Hematopoietic multipotent progenitor cell (in vitro differentiated cells): ENCODE measurements at regions not wholly inside any gene's neighbourhood (a gene's known extent, or its start where the extent isn't known, plus 50 kb on each side); places are given as distances from the start of the nearest gene placed in this dataset.

Source experiments
- DNase-seq, 3 donors: peaks; one replicate each; pipeline ENCODE4 v3.0.0-alpha.2; 2011 to 2015; ENCODE audit warnings: low read depth in 2 of 3, low spot score in 2 of 3

GRCh38 chr2:4539121-4539520 is 835.7 kb downstream of the DCDC2C start:
- DNase-seq: no peak

GRCh38 chr2:4549666-4550210 is 846.4 kb downstream of the DCDC2C start:
- no peak for DNase-seq

DNA sequence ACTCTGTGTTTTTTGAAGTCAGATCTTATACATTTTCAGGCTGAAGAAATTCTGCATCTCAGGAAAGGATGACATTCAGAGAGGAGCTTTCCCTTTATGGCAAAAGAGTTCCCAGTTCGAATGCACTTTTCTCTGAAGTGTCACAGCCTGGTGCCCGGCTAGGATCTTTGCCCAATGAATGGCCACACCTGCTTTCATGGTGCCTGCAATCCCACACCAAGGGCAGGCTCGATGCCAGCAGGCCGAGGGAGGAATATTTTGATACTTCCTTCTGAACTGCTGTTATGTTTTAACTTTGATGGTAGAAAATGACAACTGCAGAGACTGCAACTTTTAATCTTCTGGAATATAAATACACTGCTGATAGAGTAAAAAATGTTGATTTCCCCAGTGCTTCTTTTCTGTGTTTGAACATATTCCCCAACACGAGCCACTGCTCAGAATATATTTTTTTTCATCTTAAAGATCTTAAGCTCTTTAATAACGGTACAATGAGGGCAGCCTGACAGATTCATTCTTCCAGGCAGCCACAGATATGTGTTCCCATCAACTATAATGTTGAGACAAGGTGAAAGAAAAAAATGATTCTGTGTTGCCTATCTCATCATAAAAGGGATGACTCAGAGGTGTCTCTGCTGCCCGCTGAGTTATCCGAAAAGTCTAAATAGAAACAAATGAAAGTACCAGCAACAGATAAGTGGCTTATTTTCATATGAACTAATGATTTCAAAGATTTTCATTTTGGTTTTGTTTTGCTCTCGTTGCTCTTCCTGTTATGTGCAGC is 848.5 kb downstream of the DCDC2C start:
- no peak for DNase-seq

- DNase-seq: no peak
These were observed 849.9 kb downstream of the DCDC2C start for GRCh38 chr2:4553241-4553640.

DNA sequence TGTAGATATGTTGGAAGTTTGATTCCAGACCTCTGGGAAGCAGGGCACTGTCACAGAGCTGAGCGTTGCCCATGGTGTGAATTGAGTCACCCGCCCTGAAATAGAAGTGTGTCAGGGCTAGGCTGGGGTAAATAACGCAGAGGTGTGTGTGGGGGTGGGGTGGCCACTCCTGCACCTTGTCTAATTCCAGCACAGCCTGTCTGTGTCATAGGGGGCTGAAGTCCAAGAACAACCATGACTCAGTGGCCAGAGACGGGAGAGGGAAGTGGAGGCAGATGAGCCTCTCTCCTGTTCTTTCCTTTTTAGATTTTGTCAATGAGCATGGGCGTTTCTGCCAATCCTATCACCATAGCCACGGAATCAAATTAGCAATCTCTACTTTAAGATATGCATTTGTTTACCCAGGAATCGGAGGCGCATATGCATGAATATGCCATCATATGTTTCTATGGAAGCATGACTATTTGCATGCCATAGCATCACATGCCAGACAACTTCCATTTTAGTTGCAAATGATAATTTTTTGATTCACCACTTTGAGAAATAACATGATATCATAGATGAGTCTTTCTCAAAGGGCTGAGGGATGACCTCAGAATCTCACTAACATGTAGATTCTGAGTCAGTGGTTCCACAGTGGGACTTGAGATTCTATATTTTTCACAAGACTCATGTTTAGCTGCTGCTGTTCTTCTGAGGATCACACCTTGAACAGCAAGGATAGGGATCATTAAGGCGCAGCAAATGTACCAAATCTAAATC is 852.9 kb downstream of the DCDC2C start:
- no peak for DNase-seq

DNA sequence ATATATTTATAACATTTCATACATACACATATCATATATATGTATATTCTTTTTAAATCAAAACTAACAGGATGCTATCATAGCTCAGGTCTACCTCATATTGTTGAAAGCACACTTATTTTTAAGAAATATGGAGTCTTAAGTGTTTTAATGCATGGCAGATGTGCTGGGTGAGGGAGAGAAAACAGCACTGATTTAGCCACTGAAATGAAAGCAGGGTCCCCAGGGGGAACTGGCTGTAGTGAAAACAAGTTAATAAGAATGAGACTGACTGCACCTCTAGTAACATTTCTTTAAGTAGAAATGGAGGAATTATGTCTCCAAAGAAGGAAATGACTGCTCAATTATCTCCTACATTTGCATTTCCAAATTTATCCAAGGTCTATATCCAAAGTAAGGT is 857.8 kb downstream of the DCDC2C start:
- DNase-seq: no peak

- DNase-seq: no peak
These were observed 872.7 kb downstream of the DCDC2C start for GRCh38 chr2:4576075-4576474.

- no peak for DNase-seq
These were observed 876.6 kb downstream of the DCDC2C start for GRCh38 chr2:4579977-4580376.

DNA sequence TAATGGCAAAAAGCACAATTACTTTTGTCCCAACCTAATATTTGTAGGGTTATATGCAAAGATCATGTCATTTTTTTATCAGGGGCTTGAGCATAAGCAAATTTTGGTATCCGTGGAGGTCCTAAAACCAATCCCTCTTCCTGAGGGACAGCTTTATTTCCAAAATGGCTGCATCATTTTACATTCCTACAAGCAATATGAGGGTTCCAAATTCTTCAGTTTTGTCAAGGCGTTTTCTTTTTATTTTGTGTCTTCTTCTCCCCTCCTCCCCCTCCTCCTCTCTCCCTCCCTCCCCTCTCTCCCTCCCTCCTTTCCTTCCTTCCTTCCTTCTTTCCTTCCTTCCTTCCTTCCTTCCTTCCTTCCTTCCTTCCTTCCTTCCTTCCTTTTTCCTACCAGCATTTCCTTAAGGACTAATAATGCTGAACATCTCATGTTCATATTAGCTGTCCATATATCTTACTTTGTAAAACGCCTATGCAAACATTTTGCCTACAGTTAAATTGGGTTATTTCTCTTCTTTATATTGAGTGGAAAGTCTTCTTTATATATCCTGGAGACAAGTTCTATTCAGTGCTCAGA is 881.8 kb downstream of the DCDC2C start:
- DNase-seq: no peak

GRCh38 chr2:4588606-4589005 is 885.2 kb downstream of the DCDC2C start:
- DNase-seq: no peak

GRCh38 chr2:4591261-4591660 is 887.9 kb downstream of the DCDC2C start:
- no peak for DNase-seq

DNA sequence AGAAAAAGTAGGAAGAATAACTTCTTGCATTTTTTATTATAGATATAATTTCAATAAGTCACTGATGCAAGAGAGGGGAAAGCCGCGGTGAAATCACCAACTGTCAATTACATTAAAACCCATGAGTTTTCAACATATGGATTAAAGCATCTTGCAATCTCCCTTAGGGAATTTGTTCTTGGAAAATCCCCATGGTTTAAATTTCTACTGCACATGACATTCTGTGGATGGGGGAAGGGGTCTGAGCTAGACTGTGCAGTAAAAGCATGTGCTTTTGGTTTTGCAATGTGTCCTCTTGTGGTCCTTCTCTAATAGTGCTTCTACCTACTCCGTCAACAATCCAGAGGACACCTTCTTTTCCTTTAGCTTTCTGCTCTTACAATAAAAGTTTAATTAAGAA is 894.0 kb downstream of the DCDC2C start:
- no peak for DNase-seq

- DNase-seq: no peak
These were observed 901.4 kb downstream of the DCDC2C start for GRCh38 chr2:4604767-4605166.

DNA sequence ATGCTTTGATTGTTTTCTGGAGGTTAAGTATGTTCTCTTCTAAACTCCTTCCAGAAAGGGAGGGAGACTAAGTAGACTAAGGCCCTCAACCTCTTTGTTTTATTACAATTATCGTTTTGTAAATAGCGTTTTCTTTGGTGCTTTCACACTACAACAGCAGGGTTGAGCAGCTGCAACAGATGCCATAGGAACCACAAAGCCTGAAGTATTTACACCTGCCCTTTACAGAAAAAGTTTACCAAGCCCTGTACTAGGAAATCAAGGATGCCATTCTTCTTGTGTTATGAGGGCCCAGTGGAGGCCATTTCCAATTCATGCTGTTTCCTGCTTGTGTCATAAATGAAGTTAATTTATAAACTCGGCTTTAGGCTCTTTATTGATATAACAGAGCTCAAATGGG is 914.8 kb downstream of the DCDC2C start:
- DNase-seq: no peak

DNA sequence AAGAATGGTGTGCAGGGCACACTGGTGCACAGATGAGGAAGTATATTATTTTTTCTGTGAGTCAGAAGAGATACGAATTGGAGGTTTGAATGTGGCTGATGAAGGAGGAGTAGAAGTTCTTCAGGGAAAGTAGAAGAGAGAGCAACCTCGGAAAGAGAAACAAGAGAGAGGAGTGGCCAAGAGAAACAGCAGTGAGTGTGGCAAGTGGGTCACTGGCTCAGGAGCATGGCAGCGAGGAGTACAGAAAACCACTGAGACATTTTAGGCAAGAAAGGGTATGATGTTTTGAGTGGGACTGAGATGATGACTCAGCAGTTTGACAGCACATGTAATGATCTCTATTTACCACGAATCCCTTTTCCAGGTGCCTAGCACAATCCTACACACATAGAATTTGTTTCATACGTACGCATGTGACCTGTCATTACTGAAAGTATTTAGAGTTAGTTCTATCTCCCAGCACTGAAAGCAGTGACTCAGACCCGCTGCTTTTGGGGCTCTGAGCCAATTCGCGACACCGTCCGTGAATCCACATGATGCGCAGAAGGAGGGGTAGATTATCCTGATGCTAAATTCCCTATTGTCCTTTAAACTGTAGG is 915.4 kb downstream of the DCDC2C start:
- DNase-seq: no peak

DNA sequence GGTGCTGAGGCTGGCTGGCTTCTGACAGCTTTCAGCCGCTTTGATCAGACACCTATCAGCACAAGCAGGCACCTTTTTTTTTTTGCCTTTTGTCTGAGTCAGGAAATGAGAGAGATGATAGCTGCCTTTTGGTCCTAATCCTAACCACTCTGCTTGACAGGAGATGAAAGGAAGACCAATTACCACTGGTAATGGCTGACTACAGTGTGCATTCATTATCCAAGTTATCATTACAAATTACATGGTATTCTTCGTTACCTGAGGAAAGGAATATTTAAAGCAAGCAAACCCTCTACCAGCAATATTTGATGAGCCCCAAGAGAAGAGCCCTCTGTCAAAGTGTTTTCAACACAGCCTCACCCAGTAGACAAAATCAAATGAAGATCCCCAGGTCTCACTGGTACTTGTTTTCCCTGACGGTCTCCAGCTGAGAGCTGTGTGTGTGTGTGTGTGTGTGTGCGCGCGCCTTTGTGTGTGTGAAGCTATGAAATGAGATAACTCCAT is 925.7 kb downstream of the DCDC2C start:
- DNase-seq: no peak

DNA sequence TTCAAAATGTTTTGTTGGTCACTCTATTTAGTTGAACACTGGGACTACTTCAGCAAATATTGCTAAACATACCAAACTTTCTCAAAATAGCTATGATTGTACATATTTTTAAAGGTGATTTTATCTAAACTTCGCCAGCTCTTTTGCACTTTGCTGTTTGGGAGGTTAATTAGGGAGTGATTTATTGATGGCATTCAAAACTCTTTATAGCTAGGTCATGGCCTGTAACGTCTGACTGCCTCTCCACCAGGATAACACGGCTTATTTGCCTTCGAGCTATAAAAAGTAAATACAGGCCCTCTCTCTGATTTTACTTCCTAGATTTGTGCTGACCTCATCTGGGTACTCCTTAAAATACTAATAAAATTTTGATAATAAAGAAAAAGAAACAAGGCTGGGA is 931.9 kb downstream of the DCDC2C start:
- no peak for DNase-seq

GRCh38 chr2:4653991-4654390 is 950.6 kb downstream of the DCDC2C start:
- DNase-seq: no peak

DNA sequence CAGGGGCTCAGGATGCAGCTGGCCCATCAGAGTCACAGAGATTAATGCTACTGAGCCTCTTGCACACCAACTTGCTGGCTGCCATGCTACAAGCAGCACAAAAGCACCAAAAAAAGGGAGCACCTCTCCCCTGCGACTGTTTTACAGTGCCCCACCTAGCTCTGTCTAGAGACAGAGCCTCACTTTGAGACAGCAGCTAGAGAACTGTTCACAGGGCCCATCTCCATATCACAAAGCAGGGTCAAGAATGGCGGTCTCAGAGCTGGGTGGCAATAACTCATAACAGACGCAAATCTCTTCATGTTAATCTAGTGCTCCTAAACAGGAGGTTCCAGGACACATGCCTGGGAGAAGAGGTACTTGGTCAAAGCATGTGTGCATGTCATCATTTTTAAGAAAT is 953.0 kb downstream of the DCDC2C start:
- no peak for DNase-seq

GRCh38 chr2:4662161-4662779 is 958.9 kb downstream of the DCDC2C start:
- no peak for DNase-seq

DNA sequence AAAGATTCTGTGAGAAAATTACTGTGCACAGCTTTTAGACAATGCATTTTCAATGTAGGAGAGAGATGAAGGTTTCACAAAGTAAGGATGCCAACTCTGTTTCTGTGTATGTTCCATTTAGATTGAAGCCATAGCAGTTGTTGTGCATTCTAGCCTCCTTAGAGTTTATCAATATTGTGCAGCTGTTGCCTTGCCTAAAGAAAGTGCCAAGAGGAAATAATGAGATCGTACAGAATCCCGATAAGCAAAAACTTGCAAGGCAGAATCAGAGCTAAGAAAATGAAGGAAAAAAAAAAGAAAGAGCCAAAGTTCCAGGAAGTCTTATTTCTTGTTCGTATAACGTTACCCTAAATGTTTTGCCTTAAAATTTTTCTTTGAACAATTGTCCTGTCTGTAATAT is 965.0 kb downstream of the DCDC2C start:
- no peak for DNase-seq
